Activated CD8-positive, alpha-beta T cell treated with anti-CD3 and anti-CD28 coated beads for 36 hours (primary cell): ENCODE measurements at regions not wholly inside any gene's neighbourhood (a gene's known extent, or its start where the extent isn't known, plus 50 kb on each side); places are given as distances from the start of the nearest gene placed in this dataset.

Source experiments
- ATAC-seq: fragments of 200-7000 bp; cut with Tn5 transposase; one replicate; pipeline ENCODE4 v1.10.0; 2021; ENCODE audit warnings: mild to moderate bottlenecking, moderate library complexity
- CTCF ChIA-PET: fragments of 350-600 bp; sonication (Branson Sonifier 250); formaldehyde crosslinking; loops from one replicate; lab custom pipeline; 2021; ENCODE audit warnings: antibody characterized with exemption; lab: Charles Lee
- POLR2A ChIA-PET: fragments of 350-600 bp; sonication (Branson Sonifier 250); formaldehyde crosslinking; loops from one replicate; lab custom pipeline; 2021; ENCODE audit warnings: antibody characterized with exemption; lab: Charles Lee
- DNase-seq: peaks from one replicate; pipeline ENCODE4 v3.0.0-alpha.2; 2020
- H3K27ac Mint-ChIP-seq: one replicate; pipeline ENCODE4 v1.8.0; 2021; ENCODE audit warnings: mild to moderate bottlenecking, mixed read lengths
- H3K27me3 Mint-ChIP-seq: one replicate; pipeline ENCODE4 v1.8.0; 2021; ENCODE audit warnings: mixed read lengths
- H3K36me3 Mint-ChIP-seq: one replicate; pipeline ENCODE4 v1.8.0; 2021; ENCODE audit warnings: low read depth, mixed read lengths
- H3K4me1 Mint-ChIP-seq: one replicate; pipeline ENCODE4 v1.8.0; 2021; ENCODE audit warnings: low read depth, mixed read lengths
- H3K4me3 Mint-ChIP-seq: one replicate; pipeline ENCODE4 v1.8.0; 2021; ENCODE audit warnings: mild to moderate bottlenecking, moderate library complexity, mixed read lengths
- H3K9me3 Mint-ChIP-seq: one replicate; pipeline ENCODE4 v1.8.0; 2021; ENCODE audit warnings: mixed read lengths
- CTCF ChIP-seq: fragments of 200-600 bp; IDR thresholded peaks from one replicate; pipeline ENCODE4 v1.8.0; 2022; ENCODE audit warnings: antibody characterized with exemption, mild to moderate bottlenecking
- intact Hi-C: fragments of 100-400 bp; cut with micrococcal nuclease; formaldehyde crosslinking; loops from one replicate; pipeline ENCODE4 v1.10.0; 2022

GRCh38 chr13:89943139-89943538, 1404.3 kb upstream of the MIR17HG start:
- no peak for TF ChIP-seq CTCF
- Mint-ChIP-seq H3K4me3 (no peak overlapping the region), H3K27ac (no peak overlapping the region), H3K4me1 (no peaks in the 10 kb centered on the region), H3K36me3 (no peaks in the 10 kb centered on the region), H3K9me3 (peaks cover 7% of the 10 kb centered on the region), H3K27me3 (no peaks in the 10 kb centered on the region)
- intact Hi-C loops: no loop called here
- ATAC-seq (no peak), DNase-seq (no peak)
- ChIA-PET CTCF (no interaction called here), POLR2A (no interaction called here)

DNA sequence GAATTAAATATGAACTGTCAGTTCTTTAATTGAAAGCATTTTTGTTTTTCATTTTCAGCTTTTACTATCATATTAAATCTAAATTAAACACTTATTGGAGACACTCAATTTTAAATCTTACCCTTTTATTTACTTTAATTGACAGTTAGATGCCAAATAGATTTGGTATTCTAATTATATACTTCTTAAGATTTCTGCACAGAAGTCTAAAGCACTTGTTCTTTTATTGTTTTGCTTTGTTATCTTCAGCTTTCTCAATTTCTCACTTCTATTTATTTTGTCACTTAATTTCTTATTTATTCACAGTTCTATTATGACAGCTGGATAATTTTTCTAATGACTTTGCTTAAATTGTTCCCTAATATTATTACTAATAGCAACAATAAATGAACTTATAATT, 1397.3 kb upstream of the MIR17HG start:
- POLR2A ChIA-PET: no interaction called here
- intact Hi-C loops: no loop called here
- H3K27ac Mint-ChIP-seq: no peak overlapping the region
- DNase-seq (no peak), ATAC-seq (no peak)
- TF ChIP-seq CTCF: no peak
- no peak overlapping the region for H3K4me3 Mint-ChIP-seq
- H3K36me3 Mint-ChIP-seq: no peaks in the 10 kb centered on the region
- H3K4me1 Mint-ChIP-seq: no peaks in the 10 kb centered on the region
- CTCF ChIA-PET: no interaction called here
- peaks cover 11% of the 10 kb centered on the region for H3K9me3 Mint-ChIP-seq
- H3K27me3 Mint-ChIP-seq: no peaks in the 10 kb centered on the region

DNA sequence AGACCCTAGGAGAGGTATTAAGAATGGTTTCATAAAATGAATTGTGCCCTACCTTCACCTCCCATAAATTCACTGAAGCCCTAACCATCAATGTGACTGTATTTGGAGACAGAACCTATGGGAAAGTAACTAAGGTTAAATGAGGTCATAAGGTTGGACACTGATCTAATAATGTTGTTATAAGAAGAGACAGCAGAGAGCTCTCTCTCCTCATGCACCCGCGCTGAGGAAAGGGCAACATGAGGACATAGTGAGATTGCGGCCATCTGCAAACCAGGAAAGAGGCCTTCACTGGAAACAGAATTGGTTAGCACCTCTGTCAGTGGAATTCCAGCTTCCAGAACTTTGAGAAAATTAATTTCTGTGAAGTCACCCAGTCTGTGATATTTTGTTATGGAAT, 1396.1 kb upstream of the MIR17HG start:
- ATAC-seq (no peak), DNase-seq (no peak)
- H3K4me1 Mint-ChIP-seq: no peaks in the 10 kb centered on the region
- ChIA-PET POLR2A (no interaction called here), CTCF (no interaction called here)
- H3K27ac Mint-ChIP-seq: no peak overlapping the region
- H3K27me3 Mint-ChIP-seq: no peaks in the 10 kb centered on the region
- TF ChIP-seq CTCF: no peak
- H3K9me3 Mint-ChIP-seq: peaks cover 12% of the 10 kb centered on the region
- intact Hi-C loops: no loop called here
- no peaks in the 10 kb centered on the region for H3K36me3 Mint-ChIP-seq
- no peak overlapping the region for H3K4me3 Mint-ChIP-seq

GRCh38 chr13:89953581-89953980, 1393.9 kb upstream of the MIR17HG start:
- H3K27me3 Mint-ChIP-seq: no peaks in the 10 kb centered on the region
- no peak for TF ChIP-seq CTCF
- no peaks in the 10 kb centered on the region for H3K4me1 Mint-ChIP-seq
- POLR2A ChIA-PET: no interaction called here
- intact Hi-C loops: no loop called here
- no peak overlapping the region for H3K4me3 Mint-ChIP-seq
- no peak overlapping the region for H3K27ac Mint-ChIP-seq
- no peaks in the 10 kb centered on the region for H3K36me3 Mint-ChIP-seq
- peaks cover 15% of the 10 kb centered on the region for H3K9me3 Mint-ChIP-seq
- no peak for ATAC-seq
- CTCF ChIA-PET: no interaction called here
- no peak for DNase-seq

DNA sequence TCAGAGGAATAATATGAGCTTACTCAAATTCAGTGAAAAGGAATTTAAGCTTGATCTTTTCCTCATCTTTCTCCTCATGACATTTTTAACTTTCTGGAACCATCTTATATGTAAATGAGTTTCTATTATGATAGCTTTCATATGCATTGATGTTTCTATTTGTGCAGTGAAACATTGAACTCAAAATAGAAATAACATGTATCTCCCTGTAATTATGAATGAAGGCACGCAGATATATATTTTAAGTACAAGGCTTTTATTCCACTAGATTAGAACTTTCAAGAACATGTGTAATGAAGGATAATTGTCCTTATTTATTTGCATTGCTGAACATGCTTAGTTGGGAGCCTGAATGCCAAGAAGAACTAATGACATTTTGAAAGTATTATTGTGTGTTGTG, 1391.7 kb upstream of the MIR17HG start:
- no peak for TF ChIP-seq CTCF
- intact Hi-C loops: no loop called here
- H3K27me3 Mint-ChIP-seq: no peaks in the 10 kb centered on the region

More for the DNA sequence above, 1391.7 kb upstream of the MIR17HG start:
- ChIA-PET CTCF (no interaction called here), POLR2A (no interaction called here)
- no peak for ATAC-seq
- Mint-ChIP-seq H3K27ac (no peak overlapping the region), H3K9me3 (peaks cover 15% of the 10 kb centered on the region), H3K4me3 (no peak overlapping the region), H3K36me3 (no peaks in the 10 kb centered on the region), H3K4me1 (no peaks in the 10 kb centered on the region)
- DNase-seq: no peak
